Kidney glomerular epithelial cell (primary cell): ENCODE measurements at regions not wholly inside any gene's neighbourhood (a gene's known extent, or its start where the extent isn't known, plus 50 kb on each side); places are given as distances from the start of the nearest gene placed in this dataset.
"Not testable (repeated sequence)": the region's sequence is repeated elsewhere in the genome, so short reads cannot be mapped to it uniquely, and the experiment has no call there.

ENCODE experiments used
- DNase-seq: peaks from one replicate; lab custom pipeline; 2025; lab: John Stamatoyannopoulos, UW

- no peak for DNase-seq
Observed at GRCh38 chr13:80952158-80952557, 611.2 kb upstream of the SPRY2 start.

GRCh38 chr13:80946008-80946802 lies 605.3 kb upstream of the SPRY2 start:
- no peak for DNase-seq

GRCh38 chr13:80945328-80945727 lies 604.4 kb upstream of the SPRY2 start:
- no peak for DNase-seq

DNA sequence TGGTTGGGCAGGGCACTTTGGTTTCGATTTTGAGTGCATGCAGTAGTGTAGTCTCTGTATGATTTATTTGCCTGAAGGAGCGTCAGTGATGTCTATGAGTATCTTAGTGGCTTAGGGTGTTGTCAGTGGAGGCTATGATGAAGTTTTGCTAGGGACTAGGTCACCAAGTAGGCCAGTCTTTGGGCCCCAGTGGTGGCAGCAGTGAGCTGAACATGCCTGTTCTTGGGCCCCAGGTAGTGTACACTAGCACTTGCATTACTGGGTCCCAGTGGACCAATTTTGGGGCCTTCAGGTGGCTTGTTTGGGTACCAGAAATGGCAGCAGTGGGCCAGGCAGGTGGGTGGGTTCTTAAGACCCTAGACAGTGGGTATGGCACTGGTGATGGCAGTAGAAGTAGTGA lies 598.7 kb upstream of the SPRY2 start:
- DNase-seq = no peak

DNA sequence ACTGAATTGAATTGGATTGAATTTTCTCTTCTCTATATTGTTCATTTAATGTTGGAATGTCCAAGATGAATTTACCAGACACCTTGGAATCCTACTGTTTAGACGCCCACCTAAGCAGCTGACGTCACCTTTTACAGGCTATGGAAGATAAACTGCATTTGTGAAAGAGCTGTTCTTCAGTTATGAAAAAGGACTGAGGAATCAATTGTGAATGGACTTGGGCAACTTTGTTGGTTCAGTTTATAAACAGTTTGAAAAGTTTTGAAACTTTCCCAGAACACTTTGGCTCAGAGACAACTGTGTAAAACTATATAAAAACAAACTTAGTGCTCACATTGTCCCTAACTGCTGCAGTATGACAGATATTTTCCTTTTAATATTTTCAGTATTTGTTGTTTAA lies 590.8 kb upstream of the SPRY2 start:
- DNase-seq = no peak

GRCh38 chr13:80931118-80931517 lies 590.2 kb upstream of the SPRY2 start:
- DNase-seq = no peak

- DNase-seq = no peak
Observed at GRCh38 chr13:80928241-80928640, 587.3 kb upstream of the SPRY2 start.

DNA sequence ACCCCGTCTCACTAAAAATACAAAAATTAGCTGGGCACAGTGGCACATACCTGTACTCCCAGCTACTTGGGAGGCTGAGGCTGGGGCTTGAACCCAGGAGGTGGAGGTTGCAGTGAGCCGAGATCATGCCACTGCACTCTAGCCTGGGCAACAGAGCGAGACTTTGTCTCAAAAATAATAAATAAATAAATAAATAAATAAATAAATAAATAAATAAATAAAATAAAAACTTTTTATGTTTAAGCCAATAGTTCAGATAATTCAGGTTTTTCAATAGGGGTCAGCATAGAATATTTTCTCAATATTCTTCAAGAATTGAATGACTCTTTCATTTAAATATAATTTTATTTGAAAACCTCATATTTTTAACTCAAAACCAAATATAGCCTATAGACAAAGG lies 585.1 kb upstream of the SPRY2 start:
- DNase-seq = not testable (repeated sequence)

DNA sequence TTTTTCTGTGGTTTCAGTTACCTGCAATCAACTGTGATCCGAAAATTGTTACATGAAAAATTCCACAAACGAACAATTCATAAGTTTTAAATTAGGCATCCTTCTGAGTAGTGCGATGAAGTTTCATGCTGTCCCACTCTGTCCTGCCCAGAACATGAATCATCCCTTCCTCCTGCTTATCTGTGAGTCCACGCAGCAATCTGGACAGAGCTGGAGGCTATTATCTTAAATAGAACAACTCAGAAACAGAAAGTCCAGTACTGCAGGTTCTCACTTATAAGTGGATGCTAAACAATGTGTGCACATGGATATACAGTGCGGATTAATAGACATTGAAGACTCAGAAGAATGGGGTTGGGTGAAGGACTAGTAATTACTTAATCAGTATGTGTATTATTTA lies 583.7 kb upstream of the SPRY2 start:
- DNase-seq = no peak

DNA sequence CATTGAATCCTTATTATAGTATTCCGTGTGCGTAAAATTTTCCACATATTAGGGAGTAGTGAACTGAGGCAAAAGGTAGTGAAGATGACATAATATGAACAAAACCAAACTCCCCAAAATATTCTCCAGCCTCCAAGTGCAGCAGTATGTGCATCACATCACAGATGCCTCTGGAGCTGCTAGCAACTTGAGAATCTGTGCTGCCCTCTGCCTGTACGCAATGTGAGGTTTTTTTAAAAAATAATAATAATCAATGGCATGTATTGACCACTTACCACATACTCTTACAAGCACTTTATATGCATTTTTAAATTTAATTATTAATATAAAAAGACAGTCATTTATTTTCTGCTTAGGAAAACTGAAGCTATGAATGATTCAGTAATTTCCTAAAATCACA lies 583.0 kb upstream of the SPRY2 start:
- DNase-seq = no peak

- no peak for DNase-seq
Observed at GRCh38 chr13:80921971-80922370, 581.0 kb upstream of the SPRY2 start.

DNA sequence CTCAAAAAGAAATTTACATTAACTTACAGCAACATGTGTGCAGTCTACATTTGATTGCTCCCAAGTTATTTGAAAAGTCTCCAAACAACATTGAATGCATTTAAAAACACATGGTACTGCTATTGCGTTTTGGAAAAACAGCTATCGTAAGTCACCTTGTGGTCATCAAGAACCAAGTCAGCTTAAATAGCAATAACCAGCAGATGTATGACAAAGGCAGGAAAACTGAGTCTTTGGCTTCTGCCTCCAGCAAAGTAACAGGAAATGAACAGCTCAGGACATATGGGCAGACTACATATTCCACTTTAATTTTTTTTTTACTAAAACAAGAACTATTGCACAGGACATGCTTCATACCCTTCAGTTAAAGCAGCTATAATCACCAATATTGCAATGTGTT lies 580.6 kb upstream of the SPRY2 start:
- DNase-seq = no peak

GRCh38 chr13:80906860-80907259 lies 565.9 kb upstream of the SPRY2 start:
- no peak for DNase-seq

DNA sequence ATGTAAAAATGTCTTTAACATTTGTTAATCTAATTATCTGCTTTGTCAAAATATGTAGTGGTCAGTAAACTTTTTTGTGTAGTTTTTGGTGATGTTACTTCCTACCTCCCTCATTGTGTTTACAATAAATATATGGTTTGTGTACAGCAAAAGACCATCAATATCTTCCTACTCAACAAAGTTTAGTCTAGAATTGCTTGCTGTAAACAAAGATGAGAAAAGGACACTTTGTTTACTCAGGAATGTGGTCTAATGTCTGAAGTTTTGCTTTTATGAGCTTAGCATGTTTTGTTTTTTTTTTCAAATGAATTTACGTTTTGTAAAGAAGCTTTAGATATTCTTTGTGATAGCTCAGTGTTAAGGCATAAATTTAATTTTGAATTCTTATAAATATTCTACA lies 563.5 kb upstream of the SPRY2 start:
- DNase-seq = no peak

DNA sequence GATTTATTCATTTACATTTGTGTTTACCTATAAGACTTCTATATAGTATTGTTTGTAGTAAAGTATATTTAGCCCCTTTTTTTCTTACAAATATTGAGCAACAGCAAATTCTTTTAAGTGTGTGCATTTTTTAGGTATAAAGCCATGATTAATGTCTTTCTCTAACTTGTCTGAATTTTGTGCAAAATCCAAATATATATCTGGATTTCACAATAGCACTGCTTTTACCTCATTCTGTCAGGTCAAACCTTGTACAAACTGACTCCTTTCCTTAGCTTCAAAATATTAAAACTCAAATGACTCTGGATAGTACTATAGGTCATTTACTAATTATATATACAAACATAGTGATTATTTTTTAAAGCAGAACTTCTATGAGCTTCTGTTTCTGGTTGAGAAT lies 563.0 kb upstream of the SPRY2 start:
- no peak for DNase-seq

DNA sequence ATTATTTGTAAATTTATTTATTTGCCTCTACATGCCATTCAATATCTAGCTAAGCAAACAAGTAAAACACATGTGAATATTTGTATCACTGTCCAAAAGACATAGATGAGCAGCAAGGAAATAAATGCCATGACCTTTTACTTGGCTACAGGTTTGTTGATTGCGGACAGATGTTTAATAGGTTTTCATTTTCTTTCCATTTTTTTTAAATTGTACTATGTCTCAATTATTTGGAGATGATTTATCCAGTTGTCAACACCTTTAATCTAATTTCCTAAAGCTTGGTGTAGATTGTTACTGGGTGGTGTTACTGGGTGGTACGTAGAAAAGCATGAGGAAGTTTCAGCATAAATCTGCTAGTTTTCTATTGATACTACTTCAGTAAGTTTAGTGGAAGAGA lies 560.6 kb upstream of the SPRY2 start:
- DNase-seq = no peak

- DNase-seq = no peak
Observed at GRCh38 chr13:80901111-80901510, 560.2 kb upstream of the SPRY2 start.

GRCh38 chr13:80900561-80900960 lies 559.6 kb upstream of the SPRY2 start:
- no peak for DNase-seq

DNA sequence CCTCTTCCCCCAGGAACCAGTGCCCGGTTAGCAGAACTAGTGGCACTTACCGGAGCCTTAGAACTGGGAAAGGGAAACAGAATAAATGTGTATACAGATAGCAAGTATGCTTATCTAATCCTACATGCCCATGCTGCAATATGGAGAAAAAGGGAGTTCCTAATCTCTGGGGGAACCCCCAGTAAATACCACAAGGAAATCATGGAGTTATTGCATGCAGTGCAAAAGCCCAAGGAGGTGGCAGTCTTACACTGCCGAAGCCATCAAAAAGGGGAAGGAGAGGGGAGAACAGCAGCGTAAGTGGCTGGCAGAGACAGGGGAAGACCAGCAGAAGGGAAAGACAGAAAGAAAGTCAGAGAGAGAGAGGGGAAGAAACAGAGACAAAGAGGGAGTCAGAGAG lies 556.7 kb upstream of the SPRY2 start:
- DNase-seq = not testable (repeated sequence)

DNA sequence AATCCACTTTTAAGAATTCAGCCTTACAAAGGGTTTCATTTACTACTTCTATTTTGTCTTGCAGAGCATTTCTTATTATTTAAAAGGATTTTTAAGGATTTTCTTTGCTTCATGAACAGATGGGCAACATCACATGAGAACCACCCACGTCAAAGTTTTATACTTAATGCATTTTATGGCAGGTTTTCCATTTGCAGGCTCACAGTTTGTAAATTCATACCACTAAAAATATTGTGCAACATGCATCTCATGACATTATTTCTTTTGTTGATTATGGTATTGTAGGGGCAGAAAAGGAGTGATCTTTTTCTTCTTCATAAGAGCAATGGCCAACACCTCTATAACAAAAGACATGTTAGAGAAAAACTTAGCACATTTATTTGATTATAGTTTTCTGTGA lies 554.0 kb upstream of the SPRY2 start:
- DNase-seq = no peak

DNA sequence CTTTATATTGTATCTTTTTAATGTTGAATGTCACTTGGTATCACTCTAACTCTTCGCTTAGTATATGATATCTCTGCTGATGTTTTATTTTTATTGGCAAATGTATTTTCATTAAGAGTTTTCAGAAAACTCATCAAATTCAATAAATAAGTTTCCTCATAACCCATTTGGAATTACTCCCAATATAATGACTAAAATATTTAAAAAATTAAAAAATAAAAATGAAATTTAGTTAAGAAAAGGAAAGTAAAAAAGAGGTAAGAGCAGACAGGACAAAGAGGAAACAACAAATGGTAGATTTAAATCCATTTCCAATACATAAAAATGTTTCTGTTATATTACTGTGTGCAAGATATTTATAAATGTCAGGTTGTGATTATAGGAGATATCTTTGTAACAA lies 548.9 kb upstream of the SPRY2 start:
- no peak for DNase-seq

- no peak for DNase-seq
Observed at GRCh38 chr13:80888390-80888789, 547.5 kb upstream of the SPRY2 start.

DNA sequence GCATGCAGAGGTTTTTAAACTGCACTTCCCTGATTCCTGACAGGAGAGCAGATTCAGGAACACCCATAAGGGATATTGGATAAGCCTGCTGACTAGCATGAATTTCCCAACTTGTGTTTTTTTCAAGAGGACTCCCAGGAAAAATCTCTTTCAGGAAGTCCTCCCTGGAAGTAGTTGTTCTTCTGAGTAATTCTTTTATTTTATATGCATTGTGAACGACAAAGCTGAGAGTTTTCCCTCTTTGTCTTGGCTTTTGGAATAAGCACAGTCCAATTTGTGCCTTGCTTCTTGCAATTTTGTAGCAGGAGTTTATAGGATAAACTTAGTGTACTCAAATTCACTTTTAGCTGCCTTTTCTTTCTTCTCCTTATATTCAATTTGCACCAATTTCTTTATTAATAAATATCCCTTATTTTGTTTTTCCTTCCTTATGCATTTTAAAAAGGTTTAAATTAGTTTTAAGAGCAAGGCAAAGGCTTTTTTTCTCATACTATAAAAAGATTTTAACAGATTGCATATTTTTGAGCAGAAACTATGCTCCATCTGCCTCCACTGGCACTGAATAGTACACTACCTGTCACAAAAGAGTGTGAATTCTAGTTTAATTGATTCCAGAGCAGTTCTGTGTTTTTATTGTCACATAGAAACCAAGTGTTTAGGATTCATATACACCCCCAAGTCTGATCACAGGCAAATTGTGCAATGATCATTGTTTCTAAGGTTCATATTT lies 543.3 kb upstream of the SPRY2 start:
- no peak for DNase-seq

DNA sequence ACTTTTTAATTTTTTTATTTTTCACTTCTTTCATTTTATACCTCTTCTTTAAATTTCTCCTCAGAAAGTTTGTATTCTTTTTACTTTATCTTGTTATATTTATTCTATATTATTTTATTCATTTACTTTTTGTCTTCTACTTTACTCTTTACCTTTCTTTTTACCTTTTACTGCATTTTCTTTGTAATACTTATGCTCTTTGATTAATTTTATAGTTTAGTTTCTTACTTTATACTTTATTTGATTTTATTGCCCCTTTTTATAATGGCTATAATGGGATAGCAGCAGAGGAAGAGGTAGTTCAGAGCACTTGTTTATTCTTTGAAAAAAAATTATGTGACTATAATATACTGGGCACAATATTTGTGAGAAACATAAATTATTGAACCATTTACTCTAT lies 542.6 kb upstream of the SPRY2 start:
- DNase-seq = no peak
